HuH-7.5 (cell line): ENCODE measurements at regions not wholly inside any gene's neighbourhood (a gene's known extent, or its start where the extent isn't known, plus 50 kb on each side); places are given as distances from the start of the nearest gene placed in this dataset.
"Not testable (repeated sequence)": the region's sequence is repeated elsewhere in the genome, so short reads cannot be mapped to it uniquely, and the experiment has no call there.

Source experiments
- DNase-seq: peaks from one replicate; pipeline ENCODE4 v3.0.0; 2011; ENCODE audit warnings: low spot score

GRCh38 chr2:83376731-83377130 is 1082.3 kb downstream of the SUCLG1 start:
- DNase-seq: no peak

DNA sequence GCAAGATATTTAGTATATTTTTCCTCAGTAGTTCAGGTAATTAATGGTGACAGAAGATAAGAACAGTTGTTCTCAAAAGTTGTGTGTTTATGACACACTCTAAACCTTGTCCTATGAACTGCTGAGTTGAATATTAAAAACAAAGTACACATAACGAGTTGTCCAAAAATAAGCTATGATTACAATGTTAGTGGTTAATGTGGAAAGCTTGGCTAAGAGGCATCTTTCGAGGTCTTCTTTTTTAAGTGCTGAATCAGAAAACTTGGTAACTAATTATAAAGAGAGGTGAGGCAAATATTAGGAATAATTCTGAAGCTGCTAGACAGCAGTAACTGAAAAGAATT is 1088.7 kb downstream of the SUCLG1 start:
- DNase-seq: no peak

DNA sequence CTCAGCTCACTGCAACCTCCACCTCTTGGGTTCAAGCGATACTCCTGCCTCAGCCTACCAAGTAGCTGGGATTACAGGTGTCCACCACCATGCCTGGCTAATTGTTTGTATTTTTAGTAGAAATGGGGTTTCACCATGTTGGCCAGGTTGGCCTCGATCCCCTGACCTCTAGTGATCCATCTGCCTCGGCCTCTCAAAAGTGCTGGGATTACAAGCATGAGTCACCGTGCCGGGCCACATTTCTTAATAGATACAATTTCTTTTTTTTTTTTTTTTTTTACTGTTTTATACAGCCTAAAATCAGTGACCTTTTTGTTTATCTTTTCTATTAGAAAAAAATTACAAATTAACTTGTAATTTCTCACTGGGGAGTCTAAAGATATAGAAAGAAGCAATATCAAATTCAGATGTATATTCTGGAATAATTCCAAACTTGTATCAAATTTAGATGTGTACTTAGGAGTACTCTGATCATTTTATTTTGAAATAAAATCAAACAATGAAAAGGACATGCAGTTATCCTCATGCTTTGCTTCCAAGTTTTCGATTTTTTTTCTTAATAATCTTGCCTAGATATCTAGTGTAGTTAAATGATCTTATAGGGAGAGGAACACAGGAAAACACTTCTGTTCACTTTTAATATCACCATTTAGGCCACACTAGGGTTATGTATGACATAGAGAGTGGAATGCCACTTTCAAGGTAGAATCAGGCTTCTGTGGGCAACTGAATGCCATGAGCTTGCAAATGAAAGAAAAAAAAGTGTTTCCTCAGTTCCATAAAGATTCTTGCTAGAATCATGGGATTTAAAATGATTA is 1089.3 kb downstream of the SUCLG1 start:
- no peak for DNase-seq

- DNase-seq: no peak
Observed at GRCh38 chr2:83368916-83369315, 1090.2 kb downstream of the SUCLG1 start.

GRCh38 chr2:83368461-83368860 is 1090.6 kb downstream of the SUCLG1 start:
- DNase-seq: no peak

GRCh38 chr2:83365476-83365875 is 1093.6 kb downstream of the SUCLG1 start:
- no peak for DNase-seq

DNA sequence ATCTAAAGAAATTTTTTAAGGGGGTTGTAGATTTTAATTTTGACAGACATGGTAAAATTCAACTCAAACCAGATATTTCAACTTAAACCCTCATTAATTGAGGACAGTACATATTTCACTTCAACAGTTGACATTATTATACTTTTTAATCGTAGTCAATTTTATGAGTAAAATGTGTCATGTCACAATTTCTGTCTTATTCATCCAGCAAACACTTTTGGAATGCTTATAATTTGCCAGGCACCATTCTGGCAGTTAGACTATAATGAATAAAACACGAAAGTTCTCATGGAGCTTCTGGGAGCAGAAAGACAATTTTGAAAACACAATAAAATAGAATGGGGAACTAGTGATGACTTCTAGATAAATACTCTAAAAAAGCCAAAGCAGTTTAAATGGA is 1094.8 kb downstream of the SUCLG1 start:
- DNase-seq: no peak

DNA sequence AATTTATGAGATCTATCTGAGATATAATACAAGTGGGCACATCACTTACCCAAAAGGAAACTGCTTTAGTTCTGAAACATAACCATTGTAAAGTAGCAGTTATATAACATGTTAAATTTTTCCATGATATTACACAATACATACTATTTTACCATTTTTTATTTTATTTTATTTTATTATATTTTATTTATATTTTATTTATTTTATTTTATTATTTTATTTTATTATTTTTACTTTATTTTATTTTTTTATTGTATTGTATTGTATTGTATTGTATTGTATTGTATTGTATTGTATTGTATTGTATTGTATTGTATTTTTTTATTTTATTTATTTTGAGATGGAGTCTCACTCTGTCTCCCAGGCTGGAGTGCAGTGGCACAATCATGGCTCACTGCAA is 1095.9 kb downstream of the SUCLG1 start:
- DNase-seq: not testable (repeated sequence)

DNA sequence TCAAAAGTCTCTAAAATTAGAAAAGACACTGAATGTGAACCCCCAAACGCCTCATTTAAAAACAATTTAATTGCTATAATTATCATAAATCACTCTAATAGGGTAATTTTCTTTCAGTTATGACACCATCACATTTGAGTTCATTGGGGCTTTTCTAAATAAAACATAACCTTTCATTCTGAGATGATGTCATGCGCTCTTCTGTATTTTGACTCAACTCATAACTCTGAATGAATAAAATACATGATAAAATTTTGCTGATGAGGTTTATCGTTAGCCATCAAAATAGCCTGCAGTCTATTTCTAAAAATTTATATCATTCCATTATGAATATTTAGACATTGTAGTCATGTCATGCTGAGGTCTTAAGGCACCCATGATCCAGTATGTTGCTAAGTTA is 1099.7 kb downstream of the SUCLG1 start:
- DNase-seq: no peak

- DNase-seq: no peak
Observed at GRCh38 chr2:83342860-83343329, 1116.2 kb downstream of the SUCLG1 start.

- DNase-seq: no peak
Observed at GRCh38 chr2:83340424-83340823, 1118.7 kb downstream of the SUCLG1 start.

- not testable (repeated sequence) for DNase-seq
Observed at GRCh38 chr2:83339942-83340341, 1119.1 kb downstream of the SUCLG1 start.

GRCh38 chr2:83331810-83332209 is 1127.3 kb downstream of the SUCLG1 start:
- DNase-seq: no peak

DNA sequence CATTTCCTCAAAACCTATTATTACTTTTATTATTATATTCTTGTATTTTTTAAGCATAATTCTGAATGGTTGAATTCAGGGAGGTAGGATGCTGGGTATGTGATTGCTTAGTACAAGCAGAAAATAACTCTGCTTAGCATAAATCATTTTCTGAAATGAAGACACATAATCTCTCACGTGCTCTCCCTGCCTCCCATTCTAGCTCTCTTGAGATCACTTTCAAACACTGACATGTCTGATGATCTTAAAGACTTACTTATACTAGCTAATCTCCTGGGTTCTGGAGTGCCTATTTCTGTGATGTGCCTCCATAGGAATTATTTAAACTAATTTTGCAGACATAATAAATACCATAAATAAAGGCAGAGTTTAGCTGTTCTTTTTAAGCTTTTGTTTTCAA is 1136.0 kb downstream of the SUCLG1 start:
- no peak for DNase-seq

DNA sequence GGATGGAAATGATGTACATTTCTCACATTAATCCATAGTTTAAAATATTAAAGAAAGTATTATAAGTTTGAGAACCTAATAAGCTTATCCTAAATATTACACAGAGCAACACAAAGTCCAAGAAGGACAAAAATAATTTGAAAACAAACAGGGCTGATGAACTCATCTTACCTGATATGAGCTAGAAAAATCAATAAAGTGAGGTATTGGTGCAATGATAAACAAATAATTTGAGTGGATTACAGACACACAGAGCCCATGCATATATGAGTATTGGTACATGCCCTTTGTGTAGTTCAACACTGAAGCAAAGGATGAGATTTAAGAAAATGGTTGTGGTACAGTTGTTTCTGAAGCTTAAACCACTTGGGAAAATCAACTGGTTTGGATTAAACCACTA is 1139.0 kb downstream of the SUCLG1 start:
- DNase-seq: peak; percentile 14

- no peak for DNase-seq
Observed at GRCh38 chr2:83305758-83306378, 1153.2 kb downstream of the SUCLG1 start.

DNA sequence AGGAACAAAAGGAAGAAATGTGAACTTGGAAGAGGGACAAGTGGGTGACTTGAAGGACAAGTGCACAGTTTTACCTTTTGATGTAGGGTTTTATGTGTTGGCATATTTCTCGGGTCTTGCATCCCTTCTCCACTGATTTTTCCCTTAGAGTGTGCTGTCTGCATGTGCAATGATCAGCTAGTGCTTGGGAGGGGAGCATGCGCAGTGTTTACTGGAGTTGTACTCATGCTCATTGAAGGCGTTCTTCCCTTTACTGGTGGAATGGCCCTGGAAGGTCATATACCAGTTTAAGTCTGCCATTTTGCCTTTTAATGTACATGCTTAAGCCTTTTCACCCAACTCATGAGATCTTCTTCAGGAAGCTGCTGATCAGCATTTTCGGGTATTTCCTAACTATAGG is 1168.0 kb downstream of the SUCLG1 start:
- DNase-seq: no peak

GRCh38 chr2:83282841-83283240 is 1176.2 kb downstream of the SUCLG1 start:
- no peak for DNase-seq

DNA sequence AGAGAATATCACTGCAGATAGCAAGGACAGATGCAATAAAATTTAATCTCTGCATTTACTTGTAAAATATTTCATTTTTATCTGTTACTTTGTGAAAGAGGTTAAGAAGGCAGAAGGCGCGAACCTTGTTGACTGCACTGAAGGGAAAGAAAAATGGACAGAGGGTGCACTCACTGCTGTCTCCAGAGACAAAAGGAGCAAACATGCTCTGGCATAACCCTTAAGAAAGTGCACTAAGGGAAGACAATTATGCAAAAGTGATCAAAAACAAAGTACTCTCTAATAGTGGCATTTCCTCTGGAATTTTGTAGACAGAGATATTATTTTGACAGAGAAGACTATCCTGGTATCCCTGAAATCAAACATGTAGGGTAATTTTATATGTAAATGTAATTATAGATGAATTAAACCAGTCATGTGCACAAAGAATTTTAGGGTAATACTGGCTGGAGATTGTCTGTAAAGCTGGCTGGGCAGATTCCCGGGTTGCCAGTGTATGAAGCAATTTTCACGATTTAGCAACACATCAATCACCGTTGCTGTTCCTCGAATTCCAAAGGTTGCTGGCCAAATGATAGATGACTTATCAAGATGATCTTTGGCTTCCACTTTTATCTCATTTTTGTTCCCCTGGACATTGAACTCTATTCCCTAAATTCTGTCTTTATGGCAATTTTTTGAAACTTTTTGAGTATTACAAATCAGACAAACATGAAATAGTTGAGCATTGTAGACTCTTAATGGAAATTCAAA is 1176.9 kb downstream of the SUCLG1 start:
- peak; percentile 25 for DNase-seq

GRCh38 chr2:83280391-83280790 is 1178.7 kb downstream of the SUCLG1 start:
- no peak for DNase-seq

GRCh38 chr2:83273322-83273721 is 1185.8 kb downstream of the SUCLG1 start:
- DNase-seq: no peak

DNA sequence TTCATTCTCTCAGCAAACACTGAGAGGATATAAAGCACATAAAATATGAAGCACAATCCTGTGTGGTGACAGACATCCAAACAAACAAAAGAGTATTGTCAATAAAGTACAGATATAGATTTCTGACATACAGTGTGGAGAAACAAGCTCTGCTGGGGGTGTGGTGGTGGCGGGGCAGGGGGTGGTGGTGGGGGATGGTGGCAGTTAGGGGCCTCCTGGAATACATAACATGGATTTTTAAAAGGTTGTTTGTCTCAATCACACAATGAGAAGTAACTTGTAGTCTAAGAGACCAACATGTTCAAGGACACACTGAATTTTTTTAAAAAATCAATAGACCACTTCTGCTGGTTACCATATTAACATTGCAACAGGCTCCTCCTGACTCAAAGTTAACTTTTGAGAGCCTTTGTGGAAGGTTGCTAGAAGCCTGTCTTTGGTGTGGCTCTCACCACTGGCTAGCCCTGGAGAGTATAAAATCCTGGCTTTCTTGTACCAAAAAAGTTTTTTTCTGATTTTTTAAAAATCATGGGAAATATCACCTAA is 1197.4 kb downstream of the SUCLG1 start:
- peak; percentile 20 for DNase-seq

DNA sequence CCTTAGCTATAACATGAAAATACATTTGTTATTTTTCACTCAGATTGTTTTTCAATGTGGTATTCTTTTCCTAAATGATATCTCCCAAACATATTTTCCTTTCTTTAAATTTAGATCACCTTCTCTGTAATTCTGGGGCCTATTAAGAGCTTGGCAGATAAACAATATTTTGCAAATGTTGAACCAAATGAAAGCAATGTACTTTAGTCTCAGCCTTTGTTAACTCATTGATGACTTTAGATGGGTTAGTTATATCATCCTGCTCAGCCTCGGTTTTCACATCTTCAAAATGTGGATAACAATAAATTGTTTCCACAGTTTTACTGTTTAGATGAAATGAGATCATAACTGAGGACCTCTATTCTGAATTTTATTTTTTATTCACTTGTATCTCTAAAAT is 1205.2 kb downstream of the SUCLG1 start:
- no peak for DNase-seq
